22Rv1 (cell line): ENCODE measurements at regions not wholly inside any gene's neighbourhood (a gene's known extent, or its start where the extent isn't known, plus 50 kb on each side); places are given as distances from the start of the nearest gene placed in this dataset.

Experiments used
- H3K27ac ChIP-seq: fragments of 450-650 bp; 2 replicates; pipeline ENCODE4 v1.5.1; 2017
- CTCF ChIP-seq: fragments of 450-650 bp; IDR thresholded peaks from 2 replicates; pipeline ENCODE4 v1.5.1; 2017; ENCODE audit warnings: mild to moderate bottlenecking
- ZFX ChIP-seq: fragments of 450-650 bp; IDR thresholded peaks from 2 replicates; pipeline ENCODE4 v1.6.1; 2017; ENCODE audit warnings: antibody characterized with exemption, borderline replicate concordance

GRCh38 chr10:44030738-44031137, 354.2 kb downstream of the CXCL12 start:
- no peak for TF ChIP-seq ZFX
- no peak for TF ChIP-seq CTCF
- H3K27ac ChIP-seq, result no peak overlapping the region

DNA sequence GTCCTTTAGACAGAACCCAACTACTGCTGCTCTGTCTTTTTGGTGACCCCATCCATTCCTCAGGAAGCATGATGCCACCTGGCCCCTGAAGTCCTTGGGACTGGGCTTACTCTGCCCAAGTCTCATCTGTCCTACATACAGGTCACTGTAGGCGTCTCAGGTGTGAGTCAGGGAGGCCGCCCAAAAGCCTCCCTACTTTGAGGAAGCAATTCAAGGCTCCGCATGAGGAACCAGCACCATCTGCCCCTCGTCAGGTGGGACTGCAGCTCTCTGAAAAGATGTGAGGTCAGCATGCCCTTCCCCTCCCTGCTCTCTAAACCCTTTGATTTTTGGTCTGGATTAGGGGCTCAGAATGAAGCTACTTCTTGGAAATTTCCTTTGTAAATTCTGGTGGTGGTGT, 354.8 kb downstream of the CXCL12 start:
- TF ChIP-seq ZFX (no peak), CTCF (no peak)
- H3K27ac ChIP-seq, result no peak overlapping the region

DNA sequence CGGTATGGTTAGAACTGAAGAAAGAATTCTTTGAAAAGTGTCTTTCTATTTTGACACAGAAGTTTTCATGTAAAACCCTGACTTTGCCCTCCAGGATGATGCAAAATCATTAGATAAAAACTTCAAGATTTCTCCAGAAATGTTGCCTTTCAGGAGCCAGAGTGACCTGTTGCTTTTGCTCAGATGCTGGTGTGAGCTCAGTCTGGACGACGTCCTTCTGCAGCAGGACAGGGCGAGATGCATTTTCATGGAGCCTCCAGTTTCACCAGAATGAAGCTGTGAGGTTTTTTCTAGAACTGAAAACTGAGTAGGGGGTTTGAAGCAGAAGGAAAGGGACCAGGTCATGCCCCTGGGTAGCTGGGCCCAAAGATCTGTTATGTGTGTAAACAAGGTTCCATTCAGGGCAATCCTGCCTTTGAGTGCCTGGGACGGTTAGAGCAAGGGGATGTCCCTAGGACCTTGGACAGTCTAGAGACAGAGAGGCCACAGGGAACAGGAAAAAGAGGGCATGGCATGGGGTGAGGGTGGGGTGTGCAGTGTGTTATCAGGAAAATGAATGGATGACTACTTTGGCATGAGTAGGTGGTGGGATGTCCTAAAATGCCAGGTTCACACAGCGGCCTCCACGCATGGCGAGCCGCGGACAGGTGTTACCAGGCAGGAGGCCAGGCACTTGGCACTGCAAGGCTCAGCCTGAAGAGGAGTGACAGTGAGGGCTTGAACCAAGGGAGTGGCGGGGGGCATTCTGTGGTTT, 356.3 kb downstream of the CXCL12 start:
- TF ChIP-seq ZFX (no peak), CTCF (no peak)
- H3K27ac ChIP-seq, result no peak overlapping the region

DNA sequence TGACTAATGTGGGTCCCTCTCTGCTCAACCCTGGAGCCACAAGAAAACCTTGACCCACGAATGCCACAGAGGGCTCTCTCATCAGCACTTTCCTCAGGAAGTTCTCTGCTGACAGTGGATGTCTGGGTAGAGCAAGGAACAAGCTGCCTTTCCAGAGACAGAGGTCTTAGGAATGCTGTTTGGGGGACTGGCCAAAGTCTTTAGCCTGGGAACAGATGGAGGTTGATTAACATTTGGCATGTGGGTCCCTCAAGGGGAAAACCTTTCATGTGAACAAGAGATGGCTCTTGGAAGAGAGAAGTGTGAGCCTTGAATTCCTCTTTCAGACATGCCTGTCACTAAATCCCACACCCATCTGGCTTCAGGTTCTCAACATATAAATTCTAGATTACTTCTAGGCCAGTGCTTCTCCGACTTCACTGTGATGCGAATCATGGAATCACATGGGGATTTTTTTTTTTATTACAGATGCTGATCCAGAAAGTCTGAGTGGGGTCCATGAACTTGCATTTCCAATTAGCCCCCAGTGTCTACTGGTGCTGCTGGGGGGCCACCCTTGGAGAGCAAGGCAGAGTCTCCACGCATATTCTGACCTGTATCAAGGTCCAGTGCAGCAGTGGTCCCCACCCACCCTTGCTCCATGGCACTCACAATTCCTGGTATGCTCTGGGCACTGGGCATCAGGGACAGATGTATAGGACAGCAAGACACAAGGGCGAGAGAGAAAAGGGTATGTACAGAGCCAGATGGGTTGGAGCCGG, 360.4 kb downstream of the CXCL12 start:
- H3K27ac ChIP-seq, result no peak overlapping the region
- TF ChIP-seq ZFX (no peak), CTCF (no peak)

- no peak overlapping the region for H3K27ac ChIP-seq
- no peak for TF ChIP-seq CTCF
- no peak for TF ChIP-seq ZFX
These were observed 361.4 kb downstream of the CXCL12 start for GRCh38 chr10:44023517-44023916.

- H3K27ac ChIP-seq, result no peak overlapping the region
- TF ChIP-seq CTCF (no peak), ZFX (no peak)
These were observed 362.7 kb downstream of the CXCL12 start for GRCh38 chr10:44022203-44022602.
